ENCODE measurements at regions not wholly inside any gene's neighbourhood (a gene's known extent, or its start where the extent isn't known, plus 50 kb on each side); places are given as distances from the start of the nearest gene placed in this dataset.

- DNase-seq (ENCODE audit: low spot score), result no peak
These were observed 135.5 kb upstream of the PKDCC start for GRCh38 chr2:41912337-41912736.

- no peak for DNase-seq (ENCODE audit: low spot score)
These were observed 135.0 kb upstream of the PKDCC start for GRCh38 chr2:41912776-41913175.

- DNase-seq (ENCODE audit: low spot score), result no peak
These were observed 134.5 kb upstream of the PKDCC start for GRCh38 chr2:41913311-41913710.

- DNase-seq (ENCODE audit: low spot score), result no peak
These were observed 133.8 kb upstream of the PKDCC start for GRCh38 chr2:41913921-41914609.

DNA sequence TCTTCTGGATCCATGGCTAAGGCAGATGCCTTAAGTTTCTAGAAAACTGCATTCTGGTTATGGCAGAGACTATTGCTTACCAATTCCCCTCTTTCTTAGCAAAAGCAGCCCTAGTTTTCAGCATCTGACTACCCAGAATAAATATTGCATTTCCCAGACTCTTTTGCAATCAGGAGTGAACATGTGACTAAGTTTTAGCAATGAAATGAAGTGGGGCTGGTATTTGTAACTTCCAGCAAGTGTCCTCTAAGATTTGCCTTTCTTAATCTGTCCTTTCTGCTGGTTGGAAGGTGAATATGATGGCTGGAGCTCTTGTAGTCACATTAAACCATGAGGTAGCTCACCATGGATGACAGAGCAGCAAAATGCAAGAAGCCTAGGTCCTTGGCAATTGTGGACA, 132.9 kb upstream of the PKDCC start:
- no peak for DNase-seq (ENCODE audit: low spot score)

DNA sequence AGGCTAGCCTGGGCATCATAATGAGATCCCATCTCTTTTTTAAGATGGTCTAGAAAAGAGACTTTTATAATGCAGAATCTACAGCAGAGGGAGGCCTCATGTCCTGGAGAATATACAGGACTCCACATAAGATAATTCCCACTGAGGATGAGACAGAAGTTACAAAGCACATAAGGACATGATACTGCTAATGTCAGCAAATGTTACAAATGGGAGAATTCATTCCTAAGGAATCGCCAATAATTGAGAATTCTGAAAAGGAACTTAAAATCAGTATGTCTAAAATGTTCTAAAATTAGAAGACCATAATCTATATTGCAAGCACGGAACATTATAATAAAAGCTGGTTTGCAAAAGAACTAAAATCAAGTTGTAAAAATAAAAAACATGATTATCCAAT, 131.6 kb upstream of the PKDCC start:
- DNase-seq (ENCODE audit: low spot score), result no peak

DNA sequence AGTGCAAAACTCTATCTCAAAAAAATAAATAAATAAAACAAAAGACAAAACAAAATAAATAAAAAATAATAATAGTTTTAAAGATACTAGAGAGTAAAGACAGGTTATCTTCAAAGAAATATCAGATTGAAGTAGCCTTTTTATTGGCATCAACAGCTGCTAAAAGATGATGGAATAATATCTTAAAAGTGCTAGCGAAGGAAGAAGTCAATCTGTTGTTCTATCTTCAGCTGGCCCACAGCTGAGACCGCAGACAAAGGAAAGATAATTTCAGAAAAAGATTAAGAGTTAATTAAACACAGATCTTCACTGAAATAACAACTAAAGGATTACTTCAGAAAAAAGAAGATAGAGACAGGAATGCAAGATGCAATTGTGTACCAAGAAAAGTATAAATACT, 130.2 kb upstream of the PKDCC start:
- DNase-seq (ENCODE audit: low spot score), result no peak

- DNase-seq (ENCODE audit: low spot score), result no peak
These were observed 128.7 kb upstream of the PKDCC start for GRCh38 chr2:41919135-41919534.

GRCh38 chr2:41920181-41920580, 127.6 kb upstream of the PKDCC start:
- DNase-seq (ENCODE audit: low spot score), result no peak

DNA sequence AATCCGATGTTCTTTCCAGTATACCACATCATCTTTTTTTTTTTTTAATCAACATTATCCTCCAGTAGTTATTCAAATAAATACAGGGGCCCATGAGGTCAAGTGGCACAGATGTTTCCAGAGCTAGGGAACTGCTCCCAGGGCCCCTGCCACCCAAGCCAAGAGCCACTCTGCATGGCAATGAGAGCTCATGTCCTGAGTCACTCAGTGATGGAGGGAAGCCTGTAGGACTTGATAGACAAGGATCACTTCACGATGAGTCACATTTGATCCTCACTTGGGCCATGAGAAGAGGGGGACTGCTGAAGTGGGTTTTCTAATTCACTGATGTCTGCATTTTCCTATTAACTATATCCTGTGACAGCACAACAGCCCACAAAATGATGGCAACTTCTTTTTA, 127.0 kb upstream of the PKDCC start:
- DNase-seq (ENCODE audit: low spot score), result no peak

DNA sequence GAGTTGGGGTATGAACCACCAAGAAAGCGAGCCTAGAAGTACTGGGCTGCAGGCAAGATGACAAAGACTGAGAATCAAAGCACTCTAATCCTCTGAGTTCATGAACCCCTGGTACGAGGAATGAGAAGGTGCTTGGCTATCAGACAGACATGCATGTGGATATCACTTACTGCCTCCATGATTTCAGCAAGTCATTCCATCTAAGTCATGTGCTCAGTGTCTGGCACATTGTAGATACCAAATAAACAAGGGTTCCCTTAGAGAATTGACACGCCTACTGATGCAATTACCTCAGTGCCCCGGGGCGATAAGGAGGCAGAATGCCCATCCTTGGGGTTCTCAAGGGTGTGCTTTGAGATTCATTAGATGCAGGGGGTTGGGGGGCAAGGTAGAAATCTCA, 125.6 kb upstream of the PKDCC start:
- DNase-seq (ENCODE audit: low spot score), result no peak

GRCh38 chr2:41923156-41923786, 124.5 kb upstream of the PKDCC start:
- DNase-seq (ENCODE audit: low spot score), result no peak

GRCh38 chr2:41924024-41924423, 123.8 kb upstream of the PKDCC start:
- DNase-seq (ENCODE audit: low spot score), result no peak

DNA sequence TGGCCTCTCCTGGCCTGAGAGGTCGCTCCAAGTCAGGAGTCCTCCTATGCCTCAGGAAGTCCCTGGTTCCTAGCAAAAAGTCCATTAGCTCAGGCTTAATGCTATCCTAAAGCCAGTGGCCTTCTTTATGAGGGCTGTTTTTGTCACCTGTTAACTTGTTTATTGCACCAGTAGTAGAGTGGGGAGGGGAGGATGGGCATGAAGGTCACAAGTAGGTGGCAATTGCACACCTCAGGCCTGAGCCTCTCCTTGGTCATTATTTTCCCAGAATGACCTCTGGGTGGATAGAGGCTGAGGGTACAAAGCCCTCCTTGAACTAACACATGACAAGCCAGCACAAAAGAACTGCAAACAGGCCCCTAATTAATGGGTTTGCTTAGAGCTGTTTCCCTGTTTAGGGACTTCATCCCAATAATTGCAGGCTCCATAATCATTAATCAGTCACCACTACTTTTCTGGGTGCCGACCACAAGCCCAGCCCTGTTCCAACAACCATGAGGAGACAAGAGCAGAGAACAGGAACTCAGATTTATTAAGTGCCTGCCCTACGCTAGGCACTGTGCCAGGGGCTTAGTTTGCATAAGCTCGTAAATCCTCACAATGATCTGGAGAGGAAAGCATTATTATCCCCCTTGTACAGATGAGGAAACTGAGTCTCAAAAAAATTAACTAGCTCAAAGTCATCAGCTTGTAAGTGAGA, 123.0 kb upstream of the PKDCC start:
- DNase-seq (ENCODE audit: low spot score), result no peak

- no peak for DNase-seq (ENCODE audit: low spot score)
These were observed 122.1 kb upstream of the PKDCC start for GRCh38 chr2:41925712-41926111.

DNA sequence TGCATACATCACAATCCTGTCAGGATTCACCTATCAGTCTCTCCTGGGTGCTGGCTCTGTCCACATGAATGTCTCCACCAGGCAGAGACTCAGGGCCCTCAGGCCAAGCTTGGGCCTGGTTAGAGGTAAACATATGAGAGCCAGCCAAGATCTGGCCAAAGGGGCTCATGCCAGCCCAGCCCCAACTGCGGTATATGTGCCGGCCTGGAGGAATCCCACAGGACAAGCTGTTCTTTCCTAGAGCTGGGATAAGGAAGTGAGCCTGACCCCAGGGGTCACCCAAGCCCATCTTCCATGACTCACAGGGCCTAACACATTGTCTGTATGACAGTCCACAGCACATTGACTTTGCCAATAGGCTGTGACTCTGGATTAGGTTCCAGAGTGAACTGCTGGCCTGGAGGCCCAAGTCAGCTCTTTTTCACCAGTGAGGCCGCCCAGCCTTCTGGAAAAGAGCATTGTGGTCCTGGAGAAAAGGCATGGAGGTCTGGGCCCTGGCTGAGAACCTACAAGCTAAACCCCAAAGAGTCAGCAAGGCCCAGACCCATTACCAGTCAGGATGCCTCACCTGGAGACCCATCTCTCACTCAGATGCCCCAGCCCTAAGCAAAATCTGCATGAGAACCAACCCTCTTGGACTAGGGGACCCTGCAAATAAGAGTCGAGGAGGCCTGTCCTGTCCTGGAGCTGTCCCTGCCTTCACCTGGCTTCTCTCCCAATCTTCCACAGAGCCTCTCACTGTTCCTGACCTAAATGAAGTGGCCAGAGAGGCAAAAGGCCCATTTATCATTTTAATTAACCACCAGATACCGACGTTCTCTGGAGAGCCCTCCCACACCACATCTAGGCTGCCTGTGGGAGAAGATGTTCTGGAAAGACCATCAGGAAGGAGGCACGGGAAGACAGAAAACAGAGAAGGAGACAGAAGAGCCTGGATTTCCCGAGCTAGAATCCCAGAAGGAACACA, 120.9 kb upstream of the PKDCC start:
- no peak for DNase-seq (ENCODE audit: low spot score)

- DNase-seq (ENCODE audit: low spot score), result no peak
These were observed 120.1 kb upstream of the PKDCC start for GRCh38 chr2:41927581-41928264.

GRCh38 chr2:41928526-41928925, 119.3 kb upstream of the PKDCC start:
- DNase-seq (ENCODE audit: low spot score), result no peak

- DNase-seq (ENCODE audit: low spot score), result no peak
These were observed 116.8 kb upstream of the PKDCC start for GRCh38 chr2:41930807-41931566.

GRCh38 chr2:41932241-41933045, 115.4 kb upstream of the PKDCC start:
- peak; percentile 83 for DNase-seq (ENCODE audit: low spot score)

All from ureter (tissue), 1 donor.